Psoas muscle (tissue), 7 donors: ENCODE measurements at regions not wholly inside any gene's neighbourhood (a gene's known extent, or its start where the extent isn't known, plus 50 kb on each side); places are given as distances from the start of the nearest gene placed in this dataset.

ENCODE experiments used
- ATAC-seq, 4 donors: fragments of 200-7000 bp; cut with Tn5 transposase; one replicate each; pipeline ENCODE4 v1.9.1; 2020; ENCODE audit warnings: moderate library complexity in 3 of 4, mild to moderate bottlenecking in 2 of 4
- DNase-seq, 2 donors: peaks; one replicate each; pipeline ENCODE4 v3.0.0-alpha.2; 2020
- H3K27ac ChIP-seq: fragments of 200-600 bp; one replicate; pipeline ENCODE4 v1.8.0; 2022
- H3K27me3 ChIP-seq, 3 donors: fragments of 200-600 bp in 1 of 3; one replicate each; pipeline versions ENCODE4 v1.6.1 to v1.8.0; 2013 to 2022; ENCODE audit warnings: low read length in 2 of 3, mild to moderate bottlenecking in 2 of 3, moderate library complexity in 1 of 3; ENCODE audit not compliant: insufficient read depth in 3 of 3
- H3K36me3 ChIP-seq, 2 donors: fragments of 200-600 bp in 1 of 2; one replicate each; pipeline versions ENCODE4 v1.6.1 to v1.8.0; 2013 to 2022; ENCODE audit warnings: low read depth in 1 of 2, mild to moderate bottlenecking in 1 of 2, moderate library complexity in 1 of 2; ENCODE audit not compliant: insufficient read depth in 1 of 2
- H3K4me1 ChIP-seq: fragments of 200-600 bp; one replicate; pipeline ENCODE4 v1.8.0; 2022
- H3K4me3 ChIP-seq: fragments of 200-600 bp; one replicate; pipeline ENCODE4 v1.8.0; 2022; ENCODE audit warnings: mild to moderate bottlenecking
- H3K9me3 ChIP-seq: fragments of 200-600 bp; one replicate; pipeline ENCODE4 v1.8.0; 2022
- WGBS, 3 donors: extraction: QIAGEN DNeasy Blood & Tissue Kit; methylation state at CpG; one replicate each; pipeline versions ENCODE4 v1.1.6 to v1.1.7; 2013; 5-methylcytosine and 5-hydroxymethylcytosine counted together
- intact Hi-C, 2 donors: fragments of 100-400 bp; cut with DNase I; formaldehyde crosslinking; loops; one replicate each; pipeline versions ENCODE4 v1.11.0 to v1.14.2; 2022
- TF ChIP-seq, protein P1 (sequence below): fragments of 200-600 bp; IDR thresholded peaks from one replicate; pipeline ENCODE4 v1.8.0; 2022; ENCODE audit warnings: antibody characterized with exemption
- donor health status: healthy with polysubstance abuse.
- donor health status: DM: no; HTN: no; CAD: no; lungs with moderate emphysema.
- donor health status: Bipolar disorder and iron deficiency.
- donor health status: healthy.
- donor health status: DM: yes; HTN: yes; CAD: no.
- donor health status: DM: no; HTN: no; CAD: no.
- donor health status: DM: yes; HTN: yes; CAD: no.

DNA sequence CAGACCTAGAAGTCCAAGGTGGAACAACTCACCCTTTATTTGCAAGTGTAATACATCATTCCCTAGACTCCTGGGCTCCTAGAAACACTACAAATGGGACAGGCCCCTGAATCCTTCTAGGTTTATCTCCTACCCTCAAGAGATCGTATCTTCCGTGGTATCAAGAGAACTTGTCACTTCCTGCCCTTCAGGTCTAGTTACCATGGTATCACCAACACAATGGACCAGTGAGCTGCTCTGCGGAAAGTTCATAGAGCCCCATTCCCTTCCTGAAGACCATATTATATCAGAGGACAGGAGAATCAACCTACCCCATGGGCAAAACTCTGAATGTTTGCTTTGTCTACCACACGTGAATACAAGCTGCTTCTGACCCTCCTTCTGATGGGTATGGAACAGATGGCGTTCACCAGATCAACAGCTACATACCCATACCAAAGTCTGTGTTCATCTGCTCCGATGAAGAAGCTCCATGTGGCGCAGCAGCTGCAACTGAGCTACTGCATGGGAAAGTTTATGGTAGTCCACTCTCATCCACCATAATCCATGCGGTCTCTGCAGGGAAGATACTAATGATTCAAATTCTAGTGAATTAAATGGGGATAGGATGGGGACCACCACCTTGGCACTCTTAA, 84.6 kb upstream of the KLF13 start:
- WGBS, 3 donors, result 74 to 81% (median 79%) methylated on average over 8 of the region's 8 CpGs
- ATAC-seq, result no peak
- no peaks in the 10 kb centered on the region for H3K36me3 ChIP-seq
- H3K27ac ChIP-seq, result no peak overlapping the region
- peaks cover 6% of the 10 kb centered on the region for H3K4me1 ChIP-seq
- TF ChIP-seq, protein P1, sequence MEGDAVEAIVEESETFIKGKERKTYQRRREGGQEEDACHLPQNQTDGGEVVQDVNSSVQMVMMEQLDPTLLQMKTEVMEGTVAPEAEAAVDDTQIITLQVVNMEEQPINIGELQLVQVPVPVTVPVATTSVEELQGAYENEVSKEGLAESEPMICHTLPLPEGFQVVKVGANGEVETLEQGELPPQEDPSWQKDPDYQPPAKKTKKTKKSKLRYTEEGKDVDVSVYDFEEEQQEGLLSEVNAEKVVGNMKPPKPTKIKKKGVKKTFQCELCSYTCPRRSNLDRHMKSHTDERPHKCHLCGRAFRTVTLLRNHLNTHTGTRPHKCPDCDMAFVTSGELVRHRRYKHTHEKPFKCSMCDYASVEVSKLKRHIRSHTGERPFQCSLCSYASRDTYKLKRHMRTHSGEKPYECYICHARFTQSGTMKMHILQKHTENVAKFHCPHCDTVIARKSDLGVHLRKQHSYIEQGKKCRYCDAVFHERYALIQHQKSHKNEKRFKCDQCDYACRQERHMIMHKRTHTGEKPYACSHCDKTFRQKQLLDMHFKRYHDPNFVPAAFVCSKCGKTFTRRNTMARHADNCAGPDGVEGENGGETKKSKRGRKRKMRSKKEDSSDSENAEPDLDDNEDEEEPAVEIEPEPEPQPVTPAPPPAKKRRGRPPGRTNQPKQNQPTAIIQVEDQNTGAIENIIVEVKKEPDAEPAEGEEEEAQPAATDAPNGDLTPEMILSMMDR, result no peak
- no peaks in the 10 kb centered on the region for H3K27me3 ChIP-seq
- H3K4me3 ChIP-seq, result no peak overlapping the region
- H3K9me3 ChIP-seq, result no peaks in the 10 kb centered on the region
- intact Hi-C loops, result loop anchor here in 1 of 2 donors (5.0 kb wide), 1 partner anchor 80 kb away; no protein-coding TSS in a partner anchor
- DNase-seq, result no peak

DNA sequence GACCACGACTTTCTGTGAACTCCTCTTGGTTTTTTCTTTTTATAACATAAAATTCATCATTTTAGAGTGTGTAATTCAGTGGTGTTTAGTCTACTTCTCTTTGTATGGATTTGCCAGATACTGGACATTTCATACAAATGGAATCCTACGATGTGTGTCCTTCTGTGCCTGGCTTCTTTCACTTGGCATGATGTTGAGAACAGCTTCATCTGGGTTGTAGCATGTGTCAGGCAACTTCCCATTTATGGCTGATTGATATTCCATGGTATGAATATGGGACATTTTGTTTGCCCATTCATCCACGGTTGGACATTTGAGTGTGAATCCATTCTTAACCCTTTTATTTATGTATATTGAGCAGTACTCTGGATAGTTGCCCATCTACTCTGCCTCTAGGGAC, 82.7 kb upstream of the KLF13 start:
- Histone ChIP-seq H3K4me3 (no peak overlapping the region), H3K36me3 (no peaks in the 10 kb centered on the region), H3K4me1 (no peaks in the 10 kb centered on the region), H3K9me3 (no peaks in the 10 kb centered on the region), H3K27me3 (no peaks in the 10 kb centered on the region), H3K27ac (no peak overlapping the region)
- intact Hi-C loops, result loop anchor here in 1 of 2 donors (5.0 kb wide), 1 partner anchor 78 kb away; no protein-coding TSS in a partner anchor
- TF ChIP-seq, protein P1, result no peak
- WGBS, 3 donors, result 42 to 51% (median 43%) methylated on average over 3 of the region's 3 CpGs
- ATAC-seq, result no peak
- no peak for DNase-seq

DNA sequence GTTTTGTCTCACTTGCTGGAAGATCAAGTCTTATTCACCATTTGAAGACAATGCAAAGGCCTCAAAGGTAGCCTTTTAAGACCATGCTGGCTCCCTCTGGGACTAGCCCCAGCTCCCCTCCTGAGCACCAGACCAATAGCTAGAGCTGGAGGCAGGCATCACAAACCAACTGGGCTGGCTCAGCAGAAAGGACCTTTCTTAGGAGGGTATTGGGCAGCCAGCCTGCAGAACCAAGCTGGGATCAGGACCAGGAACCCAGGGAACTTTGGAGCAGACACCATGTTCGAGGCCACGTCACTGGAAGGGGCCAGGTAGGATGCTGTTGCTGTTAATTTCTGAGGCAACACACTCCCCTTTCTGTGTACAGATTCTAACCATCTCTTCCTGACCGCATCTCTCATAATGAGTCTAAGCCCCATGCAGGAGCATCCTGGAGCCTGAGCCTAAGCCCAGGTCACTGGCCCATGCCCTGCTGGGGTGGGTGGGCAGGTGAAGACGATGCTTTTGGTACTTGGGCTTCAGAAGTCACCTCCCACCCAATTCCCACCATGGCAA, 81.4 kb upstream of the KLF13 start:
- H3K36me3 ChIP-seq, result no peaks in the 10 kb centered on the region
- no peaks in the 10 kb centered on the region for H3K27me3 ChIP-seq
- intact Hi-C loops, result no loop called here
- TF ChIP-seq, protein P1, result no peak
- H3K4me3 ChIP-seq, result no peak overlapping the region
- no peak for DNase-seq
- H3K27ac ChIP-seq, result no peak overlapping the region
- H3K4me1 ChIP-seq, result no peaks in the 10 kb centered on the region
- H3K9me3 ChIP-seq, result no peaks in the 10 kb centered on the region
- WGBS, 3 donors, result 92 to 98% (median 94%) methylated on average over 4 of the region's 4 CpGs
- ATAC-seq, result no peak

DNA sequence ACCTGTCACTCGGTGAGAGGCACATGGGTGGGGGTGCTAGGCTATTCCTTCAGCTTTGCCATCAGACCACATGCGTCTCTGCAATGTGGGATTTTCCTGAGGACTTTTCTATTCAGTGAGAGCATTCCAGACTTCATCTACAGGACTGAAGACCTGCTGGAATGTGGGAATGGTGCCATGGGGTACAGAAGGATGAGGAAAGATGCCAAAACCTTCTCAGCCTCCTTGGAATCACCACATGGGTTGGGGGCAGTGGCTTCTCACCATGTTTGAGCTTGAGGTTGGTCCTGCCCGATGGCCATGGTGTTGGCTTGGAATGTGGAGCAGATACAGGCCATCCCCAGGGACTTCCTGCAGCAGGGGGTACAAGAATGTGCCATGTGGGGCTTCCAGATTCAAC, 80.9 kb upstream of the KLF13 start:
- no peak for ATAC-seq
- H3K9me3 ChIP-seq, result no peaks in the 10 kb centered on the region
- 78 to 93% (median 84%) methylated on average over 3 of the region's 3 CpGs for WGBS, 3 donors
- intact Hi-C loops, result no loop called here
- H3K27ac ChIP-seq, result no peak overlapping the region
- DNase-seq, result no peak
- H3K4me3 ChIP-seq, result no peak overlapping the region
- no peaks in the 10 kb centered on the region for H3K27me3 ChIP-seq
- TF ChIP-seq, protein P1, result no peak
- H3K36me3 ChIP-seq, result no peaks in the 10 kb centered on the region
- H3K4me1 ChIP-seq, result no peaks in the 10 kb centered on the region

DNA sequence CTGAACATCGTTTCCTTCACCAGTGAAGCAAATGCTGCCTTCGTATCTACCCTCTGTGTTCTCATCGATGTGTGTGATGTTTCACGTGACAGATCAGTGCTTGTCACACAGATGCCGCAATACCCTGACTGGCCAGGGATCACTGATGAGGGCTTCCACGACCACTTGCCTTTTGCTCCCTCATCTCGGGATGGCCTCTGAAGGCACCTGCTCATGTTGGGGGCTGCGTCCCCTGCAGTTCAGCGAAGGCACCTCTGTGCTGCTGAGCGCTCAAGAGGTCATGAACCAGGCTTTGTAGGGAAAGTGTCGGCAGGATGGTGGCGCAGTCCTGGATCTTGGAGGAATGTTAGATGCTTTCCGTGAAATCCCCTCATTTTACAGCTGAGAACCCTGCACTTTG, 79.2 kb upstream of the KLF13 start:
- H3K9me3 ChIP-seq, result no peaks in the 10 kb centered on the region
- no peaks in the 10 kb centered on the region for H3K4me1 ChIP-seq
- H3K4me3 ChIP-seq, result no peak overlapping the region
- no peak overlapping the region for H3K27ac ChIP-seq
- WGBS, 3 donors, result 86 to 89% (median 89%) methylated on average over 13 of the region's 13 CpGs
- no peaks in the 10 kb centered on the region for H3K27me3 ChIP-seq
- DNase-seq, result no peak
- TF ChIP-seq, protein P1, result no peak
- intact Hi-C loops, result no loop called here
- H3K36me3 ChIP-seq, result no peaks in the 10 kb centered on the region
- ATAC-seq, result no peak
